Choroid plexus epithelial cell (primary cell): ENCODE measurements at regions not wholly inside any gene's neighbourhood (a gene's known extent, or its start where the extent isn't known, plus 50 kb on each side); places are given as distances from the start of the nearest gene placed in this dataset.

ENCODE experiments used
- DNase-seq: peaks from one replicate; pipeline ENCODE4 v3.0.0-alpha.2; 2010; ENCODE audit warnings: low read depth
- H3K4me3 ChIP-seq: 2 replicates; pipeline ENCODE4 v1.5.1; 2011; ENCODE audit warnings: low read depth, mild to moderate bottlenecking, control low read depth, low read length, moderate library complexity
- CTCF ChIP-seq: conservative IDR thresholded peaks from 2 replicates; pipeline ENCODE4 v1.5.1; 2011; ENCODE audit warnings: low read depth, mild to moderate bottlenecking, control low read depth, inconsistent platforms, low read length, moderate library complexity

GRCh38 chr4:33437406-33437805 lies 2717.2 kb downstream of the PCDH7 start:
- no peak overlapping the region for H3K4me3 ChIP-seq
- TF ChIP-seq CTCF: no peak
- DNase-seq: no peak

- DNase-seq: no peak
- no peak overlapping the region for H3K4me3 ChIP-seq
- no peak for TF ChIP-seq CTCF
These were observed 2726.8 kb downstream of the PCDH7 start for GRCh38 chr4:33446953-33447352.

- no peak overlapping the region for H3K4me3 ChIP-seq
- no peak for DNase-seq
- TF ChIP-seq CTCF: no peak
These were observed 2728.8 kb downstream of the PCDH7 start for GRCh38 chr4:33448948-33449347.

- TF ChIP-seq CTCF: no peak
- no peak for DNase-seq
- no peak overlapping the region for H3K4me3 ChIP-seq
These were observed 2733.3 kb downstream of the PCDH7 start for GRCh38 chr4:33453436-33453835.

- no peak for TF ChIP-seq CTCF
- H3K4me3 ChIP-seq: no peak overlapping the region
- DNase-seq: no peak
These were observed 2733.7 kb downstream of the PCDH7 start for GRCh38 chr4:33453916-33454315.

GRCh38 chr4:33465565-33465964 lies 2745.4 kb downstream of the PCDH7 start:
- no peak for TF ChIP-seq CTCF
- H3K4me3 ChIP-seq: no peak overlapping the region
- DNase-seq: no peak

GRCh38 chr4:33467291-33467690 lies 2747.1 kb downstream of the PCDH7 start:
- H3K4me3 ChIP-seq: no peak overlapping the region
- DNase-seq: no peak
- TF ChIP-seq CTCF: no peak
